Ectodermal cell (in vitro differentiated cells): ENCODE measurements at regions not wholly inside any gene's neighbourhood (a gene's known extent, or its start where the extent isn't known, plus 50 kb on each side); places are given as distances from the start of the nearest gene placed in this dataset.

Experiments
- H3K27ac ChIP-seq: 2 replicates; pipeline ENCODE4 v1.7.0; 2013; ENCODE audit warnings: mild to moderate bottlenecking, low read depth, low read length; ENCODE audit not compliant: insufficient read depth, poor library complexity, severe bottlenecking
- H3K27me3 ChIP-seq: 2 replicates; pipeline ENCODE4 v1.7.0; 2013; ENCODE audit warnings: mild to moderate bottlenecking, low read length; ENCODE audit not compliant: insufficient read depth, control insufficient read depth, poor library complexity, severe bottlenecking
- H3K36me3 ChIP-seq: one replicate; pipeline ENCODE4 v1.7.0; 2013; ENCODE audit warnings: low read length; ENCODE audit not compliant: control insufficient read depth, insufficient read depth
- H3K4me1 ChIP-seq: one replicate; pipeline ENCODE4 v1.7.0; 2013; ENCODE audit warnings: low read length; ENCODE audit not compliant: control insufficient read depth, insufficient read depth
- H3K4me3 ChIP-seq: 2 replicates; pipeline ENCODE4 v1.7.0; 2013; ENCODE audit warnings: low read depth, low read length, control low read depth; ENCODE audit not compliant: insufficient read depth
- H3K9me3 ChIP-seq: 2 replicates; pipeline ENCODE4 v1.7.0; 2013; ENCODE audit warnings: mild to moderate bottlenecking, low read length, moderate library complexity; ENCODE audit not compliant: control insufficient read depth
- WGBS, 2 experiments: methylation state at CpG; one replicate each; pipeline ENCODE4 v1.1.7; 2013; ENCODE audit warnings: missing lambda C conversion rate in 2 of 2; 5-methylcytosine and 5-hydroxymethylcytosine counted together

DNA sequence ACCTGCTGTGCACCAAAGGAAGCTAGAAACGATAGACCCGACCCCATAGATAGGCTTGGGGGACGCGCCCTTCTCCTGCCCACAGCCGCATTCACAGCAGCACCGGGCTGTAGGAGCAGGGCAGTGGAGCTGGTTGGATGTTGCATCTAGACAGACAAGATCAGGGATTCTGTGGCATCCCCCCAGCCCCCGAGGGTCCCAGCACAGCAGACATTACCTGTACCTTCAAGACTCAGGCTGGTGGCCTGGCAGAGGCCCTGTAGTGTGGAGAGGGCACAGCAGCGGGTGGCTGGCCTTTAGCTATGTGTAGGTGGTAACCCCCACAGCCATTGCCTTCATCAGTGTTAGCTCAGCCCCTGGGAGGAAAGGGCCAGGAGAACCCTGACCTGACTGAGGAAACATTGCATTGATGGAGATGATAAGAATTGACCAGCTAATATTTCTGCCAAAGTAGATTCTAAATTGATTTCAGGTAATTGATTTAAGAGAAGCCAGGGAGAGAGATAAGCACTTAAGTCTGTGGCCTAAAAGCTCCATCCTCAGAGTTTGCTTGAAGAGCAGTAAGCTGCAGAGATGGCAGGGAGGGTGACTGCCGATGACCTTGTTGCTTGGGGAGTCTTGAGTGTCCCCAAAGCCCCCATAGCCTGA is 269.4 kb downstream of the TLE3 start:
- H3K4me3 ChIP-seq = no peak overlapping the region
- 92% methylated on average over 9 of the region's 9 CpGs for WGBS, 2 experiments
- H3K4me1 ChIP-seq = peaks cover 31% of the 10 kb centered on the region
- H3K9me3 ChIP-seq = no peaks in the 10 kb centered on the region
- H3K27ac ChIP-seq = no peak overlapping the region
- H3K36me3 ChIP-seq = no peaks in the 10 kb centered on the region
- peaks cover 1% of the 10 kb centered on the region for H3K27me3 ChIP-seq

DNA sequence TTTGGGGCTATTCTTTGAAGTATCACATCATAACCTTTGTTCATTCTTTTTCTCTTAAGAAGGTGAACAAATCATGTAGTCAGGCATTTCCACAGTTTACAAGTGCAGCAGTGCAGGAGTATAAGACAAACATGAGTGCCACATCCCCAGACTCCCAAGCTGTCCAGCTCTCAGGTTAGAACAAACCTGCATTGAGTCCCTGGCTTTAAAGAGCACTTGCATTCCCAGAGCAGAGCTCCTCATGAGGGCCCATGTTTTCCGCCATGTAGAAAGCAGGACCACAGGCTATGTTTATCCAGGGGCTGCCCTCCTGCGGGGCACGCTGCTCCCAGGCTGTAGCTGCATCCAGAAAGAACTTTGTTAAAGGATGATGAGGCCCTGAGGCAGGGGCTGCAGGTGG is 267.7 kb downstream of the TLE3 start:
- 67 to 68% methylated on average over 3 of the region's 3 CpGs for WGBS, 2 experiments
- Histone ChIP-seq H3K9me3 (no peaks in the 10 kb centered on the region), H3K4me1 (peaks cover 38% of the 10 kb centered on the region), H3K36me3 (no peaks in the 10 kb centered on the region), H3K27ac (no peak overlapping the region), H3K4me3 (no peak overlapping the region), H3K27me3 (no peaks in the 10 kb centered on the region)

DNA sequence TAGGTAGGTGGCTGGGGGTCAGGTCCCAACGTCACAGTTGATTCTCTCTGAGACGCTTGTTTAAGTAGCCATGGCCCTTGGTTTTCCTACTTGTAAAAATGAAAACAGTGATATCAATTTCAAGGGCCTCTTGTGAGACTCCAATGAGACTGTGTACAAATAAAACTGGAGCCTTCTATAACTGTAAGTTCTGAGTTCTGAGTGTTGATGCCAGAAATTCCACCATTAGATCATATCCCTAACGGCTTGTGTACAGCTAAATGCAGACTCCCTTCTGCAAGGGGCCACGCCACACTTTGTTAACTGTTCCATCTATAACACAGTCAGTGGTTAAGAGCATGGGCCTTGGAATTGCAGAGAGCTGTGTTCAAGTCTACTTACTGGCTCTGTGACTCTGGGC is 267.3 kb downstream of the TLE3 start:
- 88 to 92% methylated on average over 4 of the region's 4 CpGs for WGBS, 2 experiments
- Histone ChIP-seq H3K36me3 (no peaks in the 10 kb centered on the region), H3K27ac (no peak overlapping the region), H3K4me3 (no peak overlapping the region), H3K4me1 (peaks cover 37% of the 10 kb centered on the region), H3K9me3 (no peaks in the 10 kb centered on the region), H3K27me3 (no peaks in the 10 kb centered on the region)

DNA sequence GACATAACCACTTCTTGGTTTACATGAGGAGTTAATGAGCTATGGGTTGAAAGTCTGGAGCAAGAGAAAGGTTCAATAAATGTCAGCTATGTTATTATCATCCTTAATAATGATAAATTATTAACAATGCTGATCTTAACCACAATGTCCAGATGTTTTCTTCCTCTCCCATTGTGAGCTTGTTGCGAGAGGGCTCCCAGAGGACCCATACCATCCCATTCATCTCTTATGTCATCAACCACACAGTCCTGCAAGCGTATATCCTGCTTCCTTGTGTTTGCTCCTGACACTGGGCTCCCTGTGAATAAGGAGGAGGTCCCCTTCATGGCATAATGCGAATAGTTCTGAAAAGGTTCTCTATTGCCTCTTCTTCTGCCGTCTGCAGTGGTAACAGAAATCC is 266.8 kb downstream of the TLE3 start:
- Histone ChIP-seq H3K9me3 (no peaks in the 10 kb centered on the region), H3K4me1 (peaks cover 33% of the 10 kb centered on the region), H3K4me3 (no peak overlapping the region), H3K27ac (no peak overlapping the region), H3K36me3 (no peaks in the 10 kb centered on the region), H3K27me3 (no peaks in the 10 kb centered on the region)
- 88 to 90% methylated on average over 4 of the region's 4 CpGs for WGBS, 2 experiments

DNA sequence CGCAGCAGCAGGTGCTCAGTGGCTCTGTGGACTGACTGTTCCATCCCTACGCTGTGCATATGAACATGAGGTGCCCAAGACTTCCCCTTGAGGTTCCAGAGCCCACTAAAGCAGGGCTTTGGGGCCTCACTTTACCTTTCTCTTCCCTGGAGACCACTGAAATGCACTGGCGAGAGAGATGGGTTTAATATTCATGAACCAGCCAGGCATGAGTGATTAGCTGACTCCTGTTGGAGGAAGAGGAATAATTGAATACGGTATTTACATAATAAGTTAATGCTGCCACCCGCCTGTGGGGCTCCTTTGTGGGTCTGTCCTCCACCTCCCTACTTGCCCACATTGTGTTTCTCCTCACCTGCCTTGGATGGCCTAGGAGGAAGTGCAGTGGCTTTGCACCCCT is 263.4 kb downstream of the TLE3 start:
- no peak overlapping the region for H3K4me3 ChIP-seq
- no peaks in the 10 kb centered on the region for H3K27me3 ChIP-seq
- H3K27ac ChIP-seq = no peak overlapping the region
- peaks cover 13% of the 10 kb centered on the region for H3K4me1 ChIP-seq
- H3K9me3 ChIP-seq = no peaks in the 10 kb centered on the region
- 85 to 86% methylated on average over 5 of the region's 5 CpGs for WGBS, 2 experiments
- no peaks in the 10 kb centered on the region for H3K36me3 ChIP-seq

DNA sequence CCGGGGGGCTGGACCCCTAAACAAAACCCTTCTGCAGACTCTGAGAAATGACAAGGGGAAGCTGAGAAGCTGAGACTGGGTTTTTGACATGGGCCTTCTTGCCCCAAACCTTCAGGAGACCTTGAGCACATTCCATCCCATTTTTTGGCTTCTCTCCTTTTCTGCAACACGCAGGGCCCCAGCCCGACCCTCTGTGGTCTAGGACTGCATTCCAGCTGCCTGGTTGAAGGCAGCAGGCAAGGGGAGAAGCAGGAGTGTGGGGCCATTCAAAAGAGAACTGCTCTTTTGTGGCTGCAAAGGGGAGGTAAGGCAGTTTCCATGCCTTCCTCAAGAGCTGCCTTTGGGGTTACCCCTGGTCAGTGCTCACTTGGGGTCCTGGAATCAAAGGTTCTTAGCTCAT is 263.0 kb downstream of the TLE3 start:
- 51 to 64% methylated on average over 3 of the region's 3 CpGs for WGBS, 2 experiments
- Histone ChIP-seq H3K27me3 (no peaks in the 10 kb centered on the region), H3K4me1 (peaks cover 13% of the 10 kb centered on the region), H3K4me3 (no peak overlapping the region), H3K36me3 (no peaks in the 10 kb centered on the region), H3K9me3 (no peaks in the 10 kb centered on the region), H3K27ac (no peak overlapping the region)

DNA sequence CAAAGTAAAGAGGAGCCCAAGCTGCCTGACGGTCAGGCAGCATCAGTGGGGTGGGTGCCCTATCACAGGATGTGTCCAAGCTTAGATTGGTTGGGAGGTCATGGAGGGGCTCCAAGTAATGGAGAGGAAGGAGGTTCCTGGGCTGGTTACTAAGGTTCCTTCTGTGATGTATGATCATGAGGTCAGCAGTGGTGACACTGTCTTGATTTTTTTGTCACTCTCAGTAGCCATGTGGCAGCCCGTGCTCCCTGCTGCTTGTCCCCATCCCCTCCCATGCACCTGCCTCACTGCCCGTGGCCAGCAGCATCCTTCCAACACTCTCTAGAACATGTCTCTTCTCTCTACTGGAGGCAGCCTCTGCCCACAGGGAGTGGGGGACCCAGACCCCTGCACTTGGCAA is 261.7 kb downstream of the TLE3 start:
- Histone ChIP-seq H3K27me3 (no peaks in the 10 kb centered on the region), H3K9me3 (no peaks in the 10 kb centered on the region), H3K27ac (no peak overlapping the region), H3K4me1 (peaks cover 7% of the 10 kb centered on the region), H3K4me3 (no peak overlapping the region), H3K36me3 (no peaks in the 10 kb centered on the region)
- WGBS, 2 experiments = 89 to 94% methylated on average over 3 of the region's 3 CpGs

DNA sequence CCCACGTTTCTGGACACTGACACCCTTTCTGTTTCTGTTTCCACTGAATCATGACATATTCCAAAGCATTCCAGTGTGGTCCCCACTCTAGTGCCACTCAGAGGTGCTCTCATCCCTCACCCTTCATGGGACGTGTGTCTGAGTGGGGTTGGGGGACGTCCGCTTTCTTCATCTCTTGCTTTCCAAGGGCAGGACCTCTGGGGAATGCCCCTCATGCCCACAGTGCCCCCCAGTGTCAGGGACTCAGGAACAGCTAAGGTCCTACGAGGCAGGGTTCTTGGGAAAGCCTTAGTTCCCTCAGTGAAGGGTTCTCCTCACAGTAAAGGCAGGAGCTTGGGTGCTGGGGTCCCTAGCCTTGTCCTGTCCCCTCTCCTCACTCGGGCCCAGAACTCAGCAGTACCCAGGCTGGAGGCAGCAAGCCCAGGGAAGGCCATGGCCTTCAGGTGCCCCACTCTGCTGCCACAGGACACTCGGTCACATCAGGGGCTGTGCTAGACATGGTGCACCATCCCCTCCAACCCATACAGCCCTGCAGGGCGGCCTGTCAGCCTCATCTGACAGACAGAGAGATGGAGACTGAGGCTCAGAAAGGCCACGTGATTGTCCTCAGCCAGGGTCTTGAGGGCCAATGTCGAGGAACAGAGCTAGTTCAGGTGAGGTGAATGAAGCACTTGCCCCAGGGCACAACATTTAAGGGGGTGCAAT is 261.0 kb downstream of the TLE3 start:
- Histone ChIP-seq H3K9me3 (no peaks in the 10 kb centered on the region), H3K4me1 (peaks cover 7% of the 10 kb centered on the region), H3K27me3 (no peaks in the 10 kb centered on the region), H3K27ac (no peak overlapping the region), H3K4me3 (no peak overlapping the region), H3K36me3 (no peaks in the 10 kb centered on the region)
- 91 to 94% methylated on average over 10 of the region's 10 CpGs for WGBS, 2 experiments

DNA sequence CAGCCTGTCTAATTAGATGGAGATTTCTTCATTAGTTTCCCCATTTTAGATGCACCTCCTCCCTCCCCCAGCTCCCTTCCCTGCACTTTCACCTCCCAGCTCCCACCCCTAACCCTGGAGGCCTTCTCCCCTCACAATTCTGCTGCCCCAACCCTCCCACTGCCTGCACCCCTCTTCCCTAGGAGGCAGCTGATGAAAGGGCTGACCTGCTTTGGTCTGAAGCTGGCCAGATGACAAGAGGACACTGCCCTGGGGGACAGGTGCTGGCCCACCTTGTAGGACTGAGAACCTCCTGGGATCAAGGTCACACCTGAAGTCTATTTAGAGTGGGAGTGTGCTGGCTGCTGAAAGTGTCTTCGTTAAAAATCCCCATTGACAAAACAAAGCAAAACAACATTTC is 259.4 kb downstream of the TLE3 start:
- no peaks in the 10 kb centered on the region for H3K27me3 ChIP-seq
- whole genome bisulfite sequencing, 2 experiments = 80% methylated on average over 1 of the region's 1 CpG; no CpG with 5 or more reads in 1 of the 2 experiments

DNA sequence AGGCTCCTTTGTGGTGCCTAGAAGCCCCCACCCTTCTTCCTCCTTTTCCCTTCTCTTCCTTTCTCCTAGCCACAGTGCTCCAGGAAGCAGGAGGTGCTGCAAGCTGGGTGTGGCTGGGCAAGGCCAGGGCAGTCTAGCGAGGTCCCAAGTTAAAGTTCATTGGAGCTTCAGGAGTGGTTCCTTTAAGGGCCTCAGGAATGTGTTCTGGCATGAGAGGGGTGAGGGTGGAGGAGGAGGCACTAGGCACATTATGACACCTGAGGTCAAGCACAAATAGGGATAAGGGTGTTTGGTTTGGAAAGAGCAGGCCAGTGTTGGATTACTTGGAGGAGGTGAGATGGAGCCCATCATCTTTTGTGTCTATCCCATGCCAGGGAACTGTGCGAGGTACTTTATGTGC is 258.7 kb downstream of the TLE3 start:
- H3K27ac ChIP-seq = no peak overlapping the region
- no peaks in the 10 kb centered on the region for H3K36me3 ChIP-seq
- peaks cover 7% of the 10 kb centered on the region for H3K4me1 ChIP-seq
- H3K4me3 ChIP-seq = no peak overlapping the region
- H3K27me3 ChIP-seq = no peaks in the 10 kb centered on the region
- H3K9me3 ChIP-seq = no peaks in the 10 kb centered on the region
- WGBS, 2 experiments = 90 to 92% methylated on average over 2 of the region's 2 CpGs

More for the DNA sequence above, 259.4 kb downstream of the TLE3 start:
- Histone ChIP-seq H3K27ac (no peak overlapping the region), H3K4me3 (no peak overlapping the region), H3K4me1 (peaks cover 7% of the 10 kb centered on the region), H3K9me3 (no peaks in the 10 kb centered on the region), H3K36me3 (no peaks in the 10 kb centered on the region)
